Kasumi-1 (cell line): ENCODE measurements at regions not wholly inside any gene's neighbourhood (a gene's known extent, or its start where the extent isn't known, plus 50 kb on each side); places are given as distances from the start of the nearest gene placed in this dataset.
A peak's percentile ranks its signal among the peaks of the same experiment; 100 is the strongest.

Experiments used
- DNase-seq, 2 experiments: peaks; one replicate each; lab custom pipeline; 2025; lab: John Stamatoyannopoulos, UW

- DNase-seq, result no peak
Observed at GRCh38 chr6:101296169-101296960, 97.1 kb upstream of the GRIK2 start.

GRCh38 chr6:101302593-101302992 is 90.9 kb upstream of the GRIK2 start:
- no peak for DNase-seq

- DNase-seq, result peak in 1 of 2 experiments; percentile 6
Observed at GRCh38 chr6:101303495-101303894, 90.0 kb upstream of the GRIK2 start.

GRCh38 chr6:101312652-101313051 is 80.9 kb upstream of the GRIK2 start:
- DNase-seq, result no peak

GRCh38 chr6:101322921-101323320 is 70.6 kb upstream of the GRIK2 start:
- no peak for DNase-seq

- DNase-seq, result no peak
Observed at GRCh38 chr6:101326411-101326810, 67.1 kb upstream of the GRIK2 start.

- no peak for DNase-seq
Observed at GRCh38 chr6:101341926-101342325, 51.6 kb upstream of the GRIK2 start.
